Spleen (tissue), 7 donors: ENCODE measurements at regions not wholly inside any gene's neighbourhood (a gene's known extent, or its start where the extent isn't known, plus 50 kb on each side); places are given as distances from the start of the nearest gene placed in this dataset.

Source experiments
- CTCF ChIP-seq, 11 experiments: fragments of 200-600 bp in 7 of 11; fragments of 450-650 bp in 4 of 11; sonication (generic) in 4 of 11; IDR thresholded peaks in 8 of 11; conservative IDR thresholded peaks in 3 of 11; 1 replicate in 7 of 11; 2 replicates in 4 of 11; pipeline versions ENCODE4 v1.4.0 to v1.8.0; 2016 to 2021; ENCODE audit warnings: antibody characterized with exemption in 11 of 11, inconsistent platforms in 4 of 11, mild to moderate bottlenecking in 1 of 11
- POLR2A ChIP-seq, 3 donors: fragments of 450-650 bp; IDR thresholded peaks; one replicate each; pipeline ENCODE4 v1.5.1; 2017; ENCODE audit warnings: antibody characterized with exemption in 3 of 3, mild to moderate bottlenecking in 1 of 3
- POLR2AphosphoS5 ChIP-seq, 3 donors: sonication (generic); formaldehyde crosslinking; IDR thresholded peaks; one replicate each; pipeline ENCODE4 v1.5.1; 2017; ENCODE audit warnings: antibody characterized with exemption in 3 of 3
- donor health status: DM: no; HTN: no; CAD: no; lungs with moderate emphysema.
- donor health status: DM: no; HTN: no; CAD: no.
- donor health status: DM: no; HTN: no; CAD: no.

DNA sequence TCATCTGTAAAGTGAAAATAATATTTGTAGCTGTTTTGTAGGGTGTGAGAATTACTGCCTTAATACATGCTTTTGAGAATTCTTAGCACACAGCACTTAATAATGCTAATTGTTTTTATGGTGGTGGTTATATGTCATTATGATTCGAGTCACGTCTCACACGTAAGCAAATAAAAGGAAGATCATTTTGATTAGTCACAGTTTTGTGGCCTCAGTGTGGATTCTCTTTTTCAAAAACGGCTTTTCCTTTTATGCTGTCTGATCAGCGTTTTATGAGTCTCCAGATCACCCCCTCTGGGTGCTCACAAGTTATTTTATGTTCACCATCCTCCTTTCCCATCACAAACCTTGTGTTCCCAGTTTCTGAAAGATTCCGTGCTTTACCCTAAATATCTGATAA lies 255.6 kb upstream of the CNTN4 start:
- TF ChIP-seq POLR2AphosphoS5 (IDR thresholded peaks at IDR 0.05) (no peak), CTCF (IDR thresholded peaks at IDR 0.05 in 8 of 11, conservative IDR thresholded peaks at IDR 0.05 in 3 of 11) (no peak), POLR2A (IDR thresholded peaks at IDR 0.05) (no peak)
